ENCODE measurements at regions not wholly inside any gene's neighbourhood (a gene's known extent, or its start where the extent isn't known, plus 50 kb on each side); places are given as distances from the start of the nearest gene placed in this dataset.

DNA sequence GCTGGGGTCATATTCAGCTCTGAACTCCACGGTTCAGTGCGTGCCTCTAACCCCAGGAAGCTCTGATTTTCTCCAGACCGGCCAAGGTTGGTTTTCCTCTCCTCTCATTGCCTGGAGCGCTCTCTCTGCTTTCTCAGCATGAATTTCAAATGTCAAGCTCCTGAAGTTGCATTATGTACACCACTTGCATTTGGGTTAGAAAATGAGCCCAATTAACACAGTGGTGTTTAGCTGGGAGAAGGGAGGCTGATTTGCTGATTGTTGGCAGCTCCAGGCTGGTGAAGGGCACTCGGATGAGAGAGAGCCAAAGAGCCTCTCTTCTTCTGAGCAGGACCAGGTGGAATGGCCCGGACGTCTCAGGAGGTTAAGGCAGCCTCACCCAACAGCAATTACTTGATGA lies 570.9 kb downstream of the VRK1 start (continued):
- TF ChIP-seq, protein P1, sequence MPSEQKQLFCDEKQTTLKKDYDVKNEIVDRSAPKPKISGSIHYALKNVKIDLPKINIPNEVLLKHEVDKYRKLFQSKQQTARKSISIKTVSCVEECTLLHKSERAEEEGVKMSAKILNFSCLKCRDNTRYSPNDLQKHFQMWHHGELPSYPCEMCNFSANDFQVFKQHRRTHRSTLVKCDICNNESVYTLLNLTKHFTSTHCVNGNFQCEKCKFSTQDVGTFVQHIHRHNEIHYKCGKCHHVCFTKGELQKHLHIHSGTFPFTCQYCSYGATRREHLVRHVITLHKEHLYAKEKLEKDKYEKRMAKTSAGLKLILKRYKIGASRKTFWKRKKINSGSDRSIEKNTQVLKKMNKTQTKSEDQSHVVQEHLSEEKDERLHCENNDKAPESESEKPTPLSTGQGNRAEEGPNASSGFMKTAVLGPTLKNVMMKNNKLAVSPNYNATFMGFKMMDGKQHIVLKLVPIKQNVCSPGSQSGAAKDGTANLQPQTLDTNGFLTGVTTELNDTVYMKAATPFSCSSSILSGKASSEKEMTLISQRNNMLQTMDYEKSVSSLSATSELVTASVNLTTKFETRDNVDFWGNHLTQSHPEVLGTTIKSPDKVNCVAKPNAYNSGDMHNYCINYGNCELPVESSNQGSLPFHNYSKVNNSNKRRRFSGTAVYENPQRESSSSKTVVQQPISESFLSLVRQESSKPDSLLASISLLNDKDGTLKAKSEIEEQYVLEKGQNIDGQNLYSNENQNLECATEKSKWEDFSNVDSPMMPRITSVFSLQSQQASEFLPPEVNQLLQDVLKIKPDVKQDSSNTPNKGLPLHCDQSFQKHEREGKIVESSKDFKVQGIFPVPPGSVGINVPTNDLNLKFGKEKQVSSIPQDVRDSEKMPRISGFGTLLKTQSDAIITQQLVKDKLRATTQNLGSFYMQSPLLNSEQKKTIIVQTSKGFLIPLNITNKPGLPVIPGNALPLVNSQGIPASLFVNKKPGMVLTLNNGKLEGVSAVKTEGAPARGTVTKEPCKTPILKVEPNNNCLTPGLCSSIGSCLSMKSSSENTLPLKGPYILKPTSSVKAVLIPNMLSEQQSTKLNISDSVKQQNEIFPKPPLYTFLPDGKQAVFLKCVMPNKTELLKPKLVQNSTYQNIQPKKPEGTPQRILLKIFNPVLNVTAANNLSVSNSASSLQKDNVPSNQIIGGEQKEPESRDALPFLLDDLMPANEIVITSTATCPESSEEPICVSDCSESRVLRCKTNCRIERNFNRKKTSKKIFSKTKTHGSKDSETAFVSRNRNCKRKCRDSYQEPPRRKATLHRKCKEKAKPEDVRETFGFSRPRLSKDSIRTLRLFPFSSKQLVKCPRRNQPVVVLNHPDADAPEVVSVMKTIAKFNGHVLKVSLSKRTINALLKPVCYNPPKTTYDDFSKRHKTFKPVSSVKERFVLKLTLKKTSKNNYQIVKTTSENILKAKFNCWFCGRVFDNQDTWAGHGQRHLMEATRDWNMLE (tag by site-specific recombination; conservative IDR thresholded peaks at IDR 0.05; ENCODE audit: low read depth) = no peak
- TF ChIP-seq ZNF175 (tag by site-specific recombination; IDR thresholded peaks at IDR 0.05) (no peak), SP3 (tag by site-specific recombination; IDR thresholded peaks at IDR 0.05) (no peak)
- TF ChIP-seq, protein P2, sequence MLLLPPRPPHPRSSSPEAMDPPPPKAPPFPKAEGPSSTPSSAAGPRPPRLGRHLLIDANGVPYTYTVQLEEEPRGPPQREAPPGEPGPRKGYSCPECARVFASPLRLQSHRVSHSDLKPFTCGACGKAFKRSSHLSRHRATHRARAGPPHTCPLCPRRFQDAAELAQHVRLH (tag by site-specific recombination; IDR thresholded peaks at IDR 0.05) = no peak

DNA sequence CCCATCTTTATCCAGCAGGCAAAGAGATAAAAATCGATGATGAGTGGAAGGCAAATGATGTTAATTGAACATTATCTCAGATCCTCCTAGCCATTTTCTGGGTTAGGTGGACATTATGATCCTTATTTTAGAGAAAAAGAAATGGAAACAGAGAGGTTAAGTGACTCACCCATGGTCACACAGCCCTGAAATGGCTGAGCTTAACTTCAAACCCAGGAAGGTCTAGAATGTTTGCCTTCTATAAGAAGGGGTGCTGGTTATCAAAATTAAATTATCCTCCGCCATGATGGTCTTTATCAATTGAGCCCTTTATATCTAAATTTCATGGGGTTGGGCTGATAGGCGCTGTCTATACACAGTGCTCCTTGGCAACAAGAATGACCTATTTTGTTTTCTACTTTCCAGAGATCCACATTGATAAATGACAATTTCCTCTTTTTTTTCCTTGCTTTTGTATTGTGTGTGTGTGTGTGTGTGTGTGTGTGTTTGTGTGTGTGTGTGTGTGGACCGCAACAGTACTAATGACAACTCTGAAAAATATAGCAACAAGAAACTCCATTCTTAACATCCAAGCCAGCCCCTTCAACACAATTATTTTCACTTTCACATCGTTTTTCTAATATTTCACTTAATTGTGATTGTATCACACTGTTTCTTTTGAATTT lies 571.9 kb downstream of the VRK1 start:
- POLR2A ChIA-PET = no interaction called here
- CTCF ChIA-PET = no interaction called here

DNA sequence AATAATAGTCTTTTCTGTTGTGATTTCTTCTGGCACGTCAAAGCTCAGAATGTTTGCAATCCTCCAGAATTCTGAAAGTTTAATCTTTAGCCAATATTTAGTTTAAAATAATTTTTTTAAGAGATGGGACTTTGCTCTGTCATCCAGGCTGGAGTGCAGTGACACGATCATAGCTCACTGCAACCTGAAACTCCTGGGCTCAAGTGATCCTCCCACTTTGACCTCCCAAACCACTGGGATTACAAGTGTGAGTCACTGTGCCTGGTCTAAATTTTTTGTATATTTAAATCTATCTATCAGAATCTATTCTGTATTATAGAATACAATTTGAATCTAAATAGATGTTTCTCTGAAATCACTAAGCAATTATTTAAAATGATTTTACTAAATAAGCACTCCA lies 572.7 kb downstream of the VRK1 start:
- no peaks in the 10 kb centered on the region for H3K36me3 ChIP-seq (ENCODE audit: control insufficient read depth in 2 of 2, insufficient read depth in 1 of 2, low read length in 2 of 2)
- H3K27ac ChIP-seq (ENCODE audit: extremely low read depth, low read depth, low read length) = no peak overlapping the region
- no peak for TF ChIP-seq SCRT2 (tag by site-specific recombination; IDR thresholded peaks at IDR 0.05)
- no peak for TF ChIP-seq ZNF837 (tag by site-specific recombination; IDR thresholded peaks at IDR 0.05)
- no peak for TF ChIP-seq ZNF114 (tag by site-specific recombination; IDR thresholded peaks at IDR 0.05)
- TF ChIP-seq GLI2 (tag by site-specific recombination; IDR thresholded peaks at IDR 0.05; ENCODE audit: borderline replicate concordance, low read depth) = no peak
- TF ChIP-seq ZNF747 (tag by site-specific recombination; IDR thresholded peaks at IDR 0.05) = no peak
- no peak for TF ChIP-seq KLF10 (tag by site-specific recombination; IDR thresholded peaks at IDR 0.05)
- no peak for TF ChIP-seq YY1 (tag by site-specific recombination; IDR thresholded peaks at IDR 0.05)
- TF ChIP-seq, protein P3, sequence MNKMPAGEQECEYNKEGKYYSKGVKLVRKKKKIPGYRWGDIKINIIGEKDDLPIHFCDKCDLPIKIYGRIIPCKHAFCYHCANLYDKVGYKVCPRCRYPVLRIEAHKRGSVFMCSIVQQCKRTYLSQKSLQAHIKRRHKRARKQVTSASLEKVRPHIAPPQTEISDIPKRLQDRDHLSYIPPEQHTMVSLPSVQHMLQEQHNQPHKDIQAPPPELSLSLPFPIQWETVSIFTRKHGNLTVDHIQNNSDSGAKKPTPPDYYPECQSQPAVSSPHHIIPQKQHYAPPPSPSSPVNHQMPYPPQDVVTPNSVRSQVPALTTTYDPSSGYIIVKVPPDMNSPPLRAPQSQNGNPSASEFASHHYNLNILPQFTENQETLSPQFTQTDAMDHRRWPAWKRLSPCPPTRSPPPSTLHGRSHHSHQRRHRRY (tag by site-specific recombination; IDR thresholded peaks at IDR 0.05) = no peak
- no peak for TF ChIP-seq ZNF596 (tag by site-specific recombination; IDR thresholded peaks at IDR 0.05)
- H3K4me1 ChIP-seq (ENCODE audit: control insufficient read depth, insufficient read depth, low read length) = no peaks in the 10 kb centered on the region
- no peaks in the 10 kb centered on the region for H3K9me3 ChIP-seq (ENCODE audit: control insufficient read depth, insufficient read depth, low read depth, low read length)
- ChIA-PET POLR2A (no interaction called here), CTCF (no interaction called here)
- H3K4me3 ChIP-seq (ENCODE audit: low read depth, low read length) = no peak overlapping the region

More for the DNA sequence above, 571.9 kb downstream of the VRK1 start:
- H3K9me3 ChIP-seq (ENCODE audit: control insufficient read depth, insufficient read depth, low read depth, low read length) = no peaks in the 10 kb centered on the region
- H3K4me1 ChIP-seq (ENCODE audit: control insufficient read depth, insufficient read depth, low read length) = no peaks in the 10 kb centered on the region
- H3K36me3 ChIP-seq (ENCODE audit: control insufficient read depth in 2 of 2, insufficient read depth in 1 of 2, low read length in 2 of 2) = no peaks in the 10 kb centered on the region
- no peak overlapping the region for H3K27ac ChIP-seq (ENCODE audit: extremely low read depth, low read depth, low read length)
- H3K4me3 ChIP-seq (ENCODE audit: low read depth, low read length) = no peak overlapping the region
- TF ChIP-seq, protein P4, sequence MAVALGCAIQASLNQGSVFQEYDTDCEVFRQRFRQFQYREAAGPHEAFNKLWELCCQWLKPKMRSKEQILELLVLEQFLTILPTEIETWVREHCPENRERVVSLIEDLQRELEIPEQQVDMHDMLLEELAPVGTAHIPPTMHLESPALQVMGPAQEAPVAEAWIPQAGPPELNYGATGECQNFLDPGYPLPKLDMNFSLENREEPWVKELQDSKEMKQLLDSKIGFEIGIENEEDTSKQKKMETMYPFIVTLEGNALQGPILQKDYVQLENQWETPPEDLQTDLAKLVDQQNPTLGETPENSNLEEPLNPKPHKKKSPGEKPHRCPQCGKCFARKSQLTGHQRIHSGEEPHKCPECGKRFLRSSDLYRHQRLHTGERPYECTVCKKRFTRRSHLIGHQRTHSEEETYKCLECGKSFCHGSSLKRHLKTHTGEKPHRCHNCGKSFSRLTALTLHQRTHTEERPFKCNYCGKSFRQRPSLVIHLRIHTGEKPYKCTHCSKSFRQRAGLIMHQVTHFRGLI (tag by site-specific recombination; IDR thresholded peaks at IDR 0.05) = no peak
- TF ChIP-seq MYNN (tag by site-specific recombination; IDR thresholded peaks at IDR 0.05; ENCODE audit: borderline replicate concordance) = no peak
- TF ChIP-seq, protein P5, sequence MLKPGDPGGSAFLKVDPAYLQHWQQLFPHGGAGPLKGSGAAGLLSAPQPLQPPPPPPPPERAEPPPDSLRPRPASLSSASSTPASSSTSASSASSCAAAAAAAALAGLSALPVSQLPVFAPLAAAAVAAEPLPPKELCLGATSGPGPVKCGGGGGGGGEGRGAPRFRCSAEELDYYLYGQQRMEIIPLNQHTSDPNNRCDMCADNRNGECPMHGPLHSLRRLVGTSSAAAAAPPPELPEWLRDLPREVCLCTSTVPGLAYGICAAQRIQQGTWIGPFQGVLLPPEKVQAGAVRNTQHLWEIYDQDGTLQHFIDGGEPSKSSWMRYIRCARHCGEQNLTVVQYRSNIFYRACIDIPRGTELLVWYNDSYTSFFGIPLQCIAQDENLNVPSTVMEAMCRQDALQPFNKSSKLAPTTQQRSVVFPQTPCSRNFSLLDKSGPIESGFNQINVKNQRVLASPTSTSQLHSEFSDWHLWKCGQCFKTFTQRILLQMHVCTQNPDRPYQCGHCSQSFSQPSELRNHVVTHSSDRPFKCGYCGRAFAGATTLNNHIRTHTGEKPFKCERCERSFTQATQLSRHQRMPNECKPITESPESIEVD (tag by site-specific recombination; IDR thresholded peaks at IDR 0.05) = no peak
- TF ChIP-seq, protein P6, sequence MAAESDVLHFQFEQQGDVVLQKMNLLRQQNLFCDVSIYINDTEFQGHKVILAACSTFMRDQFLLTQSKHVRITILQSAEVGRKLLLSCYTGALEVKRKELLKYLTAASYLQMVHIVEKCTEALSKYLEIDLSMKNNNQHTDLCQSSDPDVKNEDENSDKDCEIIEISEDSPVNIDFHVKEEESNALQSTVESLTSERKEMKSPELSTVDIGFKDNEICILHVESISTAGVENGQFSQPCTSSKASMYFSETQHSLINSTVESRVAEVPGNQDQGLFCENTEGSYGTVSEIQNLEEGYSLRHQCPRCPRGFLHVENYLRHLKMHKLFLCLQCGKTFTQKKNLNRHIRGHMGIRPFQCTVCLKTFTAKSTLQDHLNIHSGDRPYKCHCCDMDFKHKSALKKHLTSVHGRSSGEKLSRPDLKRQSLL (tag by site-specific recombination; IDR thresholded peaks at IDR 0.05) = no peak
